ENCODE measurements at regions not wholly inside any gene's neighbourhood (a gene's known extent, or its start where the extent isn't known, plus 50 kb on each side); places are given as distances from the start of the nearest gene placed in this dataset.

DNA sequence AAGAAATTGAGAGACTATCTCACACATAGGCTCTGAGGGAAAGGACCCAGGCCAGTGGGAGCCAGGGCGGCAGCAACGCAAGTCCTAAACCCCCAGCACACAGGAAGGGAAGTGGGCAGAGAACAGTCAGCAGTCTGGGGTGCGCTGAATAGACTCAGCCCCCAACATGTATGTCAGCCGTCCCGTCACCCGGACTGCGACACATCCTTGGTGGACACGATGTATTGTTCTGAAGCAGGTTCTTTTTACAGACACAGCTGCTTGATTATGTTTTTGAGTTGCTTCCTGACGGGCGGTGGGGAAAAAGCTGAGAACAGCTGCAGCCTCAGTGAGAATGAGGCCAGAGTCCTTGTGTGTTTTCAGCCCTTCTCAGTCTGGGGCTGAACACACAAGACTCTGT is 64.1 kb upstream of the CXCL14 start:
- no peak overlapping the region for H3K27ac ChIP-seq
- H3K4me2 ChIP-seq = no peak overlapping the region
- peaks cover 17% of the 10 kb centered on the region for H3K4me1 ChIP-seq (ENCODE audit: insufficient read depth)
- H3K4me3 ChIP-seq = no peak overlapping the region
- H3K27me3 ChIP-seq = no peaks in the 10 kb centered on the region
- WGBS (ENCODE audit: low lambda C conversion rate, missing lambda C conversion rate) = 95% methylated on average over 10 of the region's 10 CpGs
- no peaks in the 10 kb centered on the region for H3K36me3 ChIP-seq (replicated peaks; ENCODE audit: insufficient read depth, low read depth)
- no peaks in the 10 kb centered on the region for H3K9me3 ChIP-seq (ENCODE audit: low read depth)
- H3K79me2 ChIP-seq = no peaks in the 10 kb centered on the region
- no peaks in the 10 kb centered on the region for H3K9me2 ChIP-seq (replicated peaks; ENCODE audit: insufficient read depth)
- H4K20me1 ChIP-seq (ENCODE audit: insufficient read depth, poor library complexity, severe bottlenecking) = no peaks in the 10 kb centered on the region
- TF ChIP-seq EZH2 (IDR thresholded peaks at IDR 0.05; ENCODE audit: borderline replicate concordance) (no peak), CTCF (IDR thresholded peaks at IDR 0.05; ENCODE audit: poor library complexity) (no peak), EZH2phosphoT487 (IDR thresholded peaks at IDR 0.05; ENCODE audit: low read depth, severe bottlenecking, unreplicated experiment) (no peak)
- no peak overlapping the region for H2AFZ ChIP-seq
- DNase-seq (ENCODE audit: low spot score) = no peak

- Histone ChIP-seq H3K79me2 (no peaks in the 10 kb centered on the region), H3K4me2 (no peak overlapping the region), H3K27me3 (no peaks in the 10 kb centered on the region), H3K27ac (no peak overlapping the region), H3K9me3 (ENCODE audit: low read depth) (no peaks in the 10 kb centered on the region), H2AFZ (no peak overlapping the region), H3K4me3 (no peak overlapping the region), H3K4me1 (ENCODE audit: insufficient read depth) (peaks cover 12% of the 10 kb centered on the region), H4K20me1 (ENCODE audit: insufficient read depth, poor library complexity, severe bottlenecking) (no peaks in the 10 kb centered on the region), H3K9me2 (replicated peaks; ENCODE audit: insufficient read depth) (no peaks in the 10 kb centered on the region), H3K36me3 (replicated peaks; ENCODE audit: insufficient read depth, low read depth) (no peaks in the 10 kb centered on the region)
- TF ChIP-seq EZH2phosphoT487 (IDR thresholded peaks at IDR 0.05; ENCODE audit: low read depth, severe bottlenecking, unreplicated experiment) = no peak
- TF ChIP-seq EZH2 (IDR thresholded peaks at IDR 0.05; ENCODE audit: borderline replicate concordance) = no peak
- TF ChIP-seq CTCF (IDR thresholded peaks at IDR 0.05; ENCODE audit: poor library complexity) = no peak
- DNase-seq (ENCODE audit: low spot score) = no peak
- WGBS (ENCODE audit: low lambda C conversion rate, missing lambda C conversion rate) = 92% methylated on average over 3 of the region's 3 CpGs
Measured at GRCh38 chr5:135642488-135642870, 63.7 kb upstream of the CXCL14 start.

DNA sequence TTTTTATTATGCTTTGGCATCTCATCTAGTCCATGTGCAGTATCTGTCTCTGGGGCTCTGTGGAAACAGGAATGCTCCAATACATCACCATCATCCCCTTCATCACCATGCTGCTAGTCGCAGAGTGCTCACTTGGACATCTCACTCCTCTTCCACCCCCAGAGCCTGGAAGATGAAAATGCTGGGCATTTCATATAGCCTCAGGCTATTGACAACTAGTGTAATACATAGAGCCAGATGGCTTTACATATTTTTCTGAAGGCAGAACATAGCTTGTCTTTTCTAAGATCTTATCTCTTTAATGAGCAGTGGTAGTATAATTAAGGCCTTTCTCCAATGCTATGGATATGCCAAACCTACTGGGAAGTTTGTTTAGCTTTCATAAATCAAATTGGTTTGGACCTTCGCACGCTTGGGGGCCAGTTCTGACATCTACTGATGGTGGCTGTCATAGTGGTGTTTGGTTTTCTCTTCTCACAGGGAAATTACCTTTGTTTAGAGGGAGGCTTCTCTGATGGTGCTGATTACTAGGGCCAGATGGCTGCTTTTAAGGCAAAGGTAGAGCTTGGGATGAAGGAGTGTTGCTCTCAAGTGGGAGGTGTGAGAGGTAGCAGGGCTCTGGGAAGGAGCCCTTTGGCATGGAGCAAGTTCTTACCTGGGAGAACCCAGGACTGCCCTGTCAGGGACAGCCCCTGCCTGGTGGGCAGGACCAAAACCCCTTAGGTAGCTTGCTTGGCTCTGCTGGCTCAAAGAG is 63.1 kb upstream of the CXCL14 start:
- Histone ChIP-seq H3K27ac (no peak overlapping the region), H3K36me3 (replicated peaks; ENCODE audit: insufficient read depth, low read depth) (no peaks in the 10 kb centered on the region), H3K9me2 (replicated peaks; ENCODE audit: insufficient read depth) (no peaks in the 10 kb centered on the region), H3K9me3 (ENCODE audit: low read depth) (no peaks in the 10 kb centered on the region), H3K4me3 (no peak overlapping the region), H2AFZ (no peak overlapping the region), H3K4me1 (ENCODE audit: insufficient read depth) (peaks cover 9% of the 10 kb centered on the region), H4K20me1 (ENCODE audit: insufficient read depth, poor library complexity, severe bottlenecking) (no peaks in the 10 kb centered on the region), H3K27me3 (no peaks in the 10 kb centered on the region), H3K79me2 (no peaks in the 10 kb centered on the region), H3K4me2 (no peak overlapping the region)
- no peak for DNase-seq (ENCODE audit: low spot score)
- TF ChIP-seq EZH2phosphoT487 (IDR thresholded peaks at IDR 0.05; ENCODE audit: low read depth, severe bottlenecking, unreplicated experiment) (no peak), CTCF (IDR thresholded peaks at IDR 0.05; ENCODE audit: poor library complexity) (no peak), EZH2 (IDR thresholded peaks at IDR 0.05; ENCODE audit: borderline replicate concordance) (no peak)
- WGBS (ENCODE audit: low lambda C conversion rate, missing lambda C conversion rate) = 75% methylated on average over 3 of the region's 3 CpGs
